ENCODE measurements at regions not wholly inside any gene's neighbourhood (a gene's known extent, or its start where the extent isn't known, plus 50 kb on each side); places are given as distances from the start of the nearest gene placed in this dataset.
"Not testable (repeated sequence)": the region's sequence is repeated elsewhere in the genome, so short reads cannot be mapped to it uniquely, and the experiment has no call there.

GRCh38 chr3:135646873-135647272, 318.7 kb upstream of the PPP2R3A start:
- Histone ChIP-seq H3K36me3 (no peaks in the 10 kb centered on the region), H3K27me3 (no peaks in the 10 kb centered on the region), H3K9me3 (peaks cover 0 to 14% (median 0%) of the 10 kb centered on the region in 3 donors), H3K4me1 (no peaks in the 10 kb centered on the region), H3K4me3 (no peak overlapping the region), H3K27ac (no peak overlapping the region)
- no peak for ATAC-seq
- TF ChIP-seq EP300 (IDR thresholded peaks at IDR 0.05), result no peak
- no peak for TF ChIP-seq POLR2AphosphoS5 (IDR thresholded peaks at IDR 0.05)
- TF ChIP-seq CTCF (IDR thresholded peaks at IDR 0.05), result no peak
- no peak for TF ChIP-seq POLR2A (IDR thresholded peaks at IDR 0.05)
- 82 to 86% methylated on average over 1 of the region's 1 CpG for WGBS, 2 donors (ENCODE audit: low coverage in 1 of 2)

GRCh38 chr3:135649361-135649760, 316.2 kb upstream of the PPP2R3A start:
- Histone ChIP-seq H3K36me3 (no peaks in the 10 kb centered on the region), H3K27ac (no peak overlapping the region), H3K27me3 (no peaks in the 10 kb centered on the region), H3K9me3 (peaks cover 0 to 14% (median 0%) of the 10 kb centered on the region in 3 donors), H3K4me3 (no peak overlapping the region), H3K4me1 (no peaks in the 10 kb centered on the region)
- TF ChIP-seq POLR2A (IDR thresholded peaks at IDR 0.05) (no peak), EP300 (IDR thresholded peaks at IDR 0.05) (no peak), POLR2AphosphoS5 (IDR thresholded peaks at IDR 0.05) (no peak), CTCF (IDR thresholded peaks at IDR 0.05) (no peak)
- no peak for ATAC-seq
- 74% methylated on average over 2 of the region's 2 CpGs; no CpG with 5 or more reads in 1 of the 2 donors for WGBS, 2 donors (ENCODE audit: low coverage in 1 of 2)

- 58 to 80% methylated on average over 1 of the region's 1 CpG for WGBS, 2 donors (ENCODE audit: low coverage in 1 of 2)
- TF ChIP-seq CTCF (IDR thresholded peaks at IDR 0.05), result no peak
- no peak for TF ChIP-seq EP300 (IDR thresholded peaks at IDR 0.05)
- TF ChIP-seq POLR2AphosphoS5 (IDR thresholded peaks at IDR 0.05), result no peak
- no peak for TF ChIP-seq POLR2A (IDR thresholded peaks at IDR 0.05)
Measured at GRCh38 chr3:135650309-135650708, 315.2 kb upstream of the PPP2R3A start.

GRCh38 chr3:135652388-135652787, 313.1 kb upstream of the PPP2R3A start:
- Histone ChIP-seq H3K27me3 (no peaks in the 10 kb centered on the region), H3K27ac (no peak overlapping the region), H3K4me1 (no peaks in the 10 kb centered on the region), H3K9me3 (peaks cover 0 to 9% (median 0%) of the 10 kb centered on the region in 3 donors), H3K4me3 (no peak overlapping the region), H3K36me3 (no peaks in the 10 kb centered on the region)
- no peak for ATAC-seq
- TF ChIP-seq CTCF (IDR thresholded peaks at IDR 0.05), result no peak
- TF ChIP-seq POLR2AphosphoS5 (IDR thresholded peaks at IDR 0.05), result no peak
- TF ChIP-seq POLR2A (IDR thresholded peaks at IDR 0.05), result no peak
- no peak for TF ChIP-seq EP300 (IDR thresholded peaks at IDR 0.05)
- WGBS, 2 donors (ENCODE audit: low coverage in 1 of 2), result 44 to 100% methylated on average over 1 to 2 of the region's 3 CpGs

More at GRCh38 chr3:135650309-135650708, 315.2 kb upstream of the PPP2R3A start:
- no peaks in the 10 kb centered on the region for H3K36me3 ChIP-seq
- H3K4me3 ChIP-seq, result no peak overlapping the region
- no peaks in the 10 kb centered on the region for H3K27me3 ChIP-seq
- H3K27ac ChIP-seq, result no peak overlapping the region
- no peaks in the 10 kb centered on the region for H3K4me1 ChIP-seq
- peaks cover 0 to 14% (median 0%) of the 10 kb centered on the region in 3 donors for H3K9me3 ChIP-seq
- ATAC-seq, result no peak

- no peak overlapping the region for H3K4me3 ChIP-seq
- H3K27ac ChIP-seq, result no peak overlapping the region
- no peaks in the 10 kb centered on the region for H3K27me3 ChIP-seq
- TF ChIP-seq CTCF (IDR thresholded peaks at IDR 0.05) (no peak), POLR2A (IDR thresholded peaks at IDR 0.05) (no peak), EP300 (IDR thresholded peaks at IDR 0.05) (no peak), POLR2AphosphoS5 (IDR thresholded peaks at IDR 0.05) (no peak)
- 70 to 100% methylated on average over 1 of the region's 1 CpG for WGBS, 2 donors (ENCODE audit: low coverage in 1 of 2)
- H3K4me1 ChIP-seq, result no peaks in the 10 kb centered on the region
- peaks cover 0 to 7% (median 0%) of the 10 kb centered on the region in 3 donors for H3K9me3 ChIP-seq
- ATAC-seq, result no peak
- H3K36me3 ChIP-seq, result no peaks in the 10 kb centered on the region
Measured at GRCh38 chr3:135655328-135655727, 310.2 kb upstream of the PPP2R3A start.

- not testable (repeated sequence) for H3K27ac ChIP-seq, H3K4me3 ChIP-seq, H3K36me3 ChIP-seq, H3K4me1 ChIP-seq, H3K9me3 ChIP-seq, ATAC-seq, H3K27me3 ChIP-seq
- WGBS, 2 donors (ENCODE audit: low coverage in 1 of 2), result 88% methylated on average over 5 of the region's 14 CpGs; no CpG with 5 or more reads in 1 of the 2 donors
Measured at GRCh38 chr3:135658451-135658850, 307.1 kb upstream of the PPP2R3A start.

Measured in gastroesophageal sphincter (tissue), 4 donors.